Lower leg skin (tissue), 3 donors: ENCODE measurements at regions not wholly inside any gene's neighbourhood (a gene's known extent, or its start where the extent isn't known, plus 50 kb on each side); places are given as distances from the start of the nearest gene placed in this dataset.

ENCODE experiments used
- CTCF ChIP-seq, 3 donors: fragments of 450-650 bp; IDR thresholded peaks; one replicate each; pipeline ENCODE4 v1.5.1; 2016; ENCODE audit warnings: antibody characterized with exemption in 3 of 3, mild to moderate bottlenecking in 3 of 3, moderate library complexity in 2 of 3
- POLR2A ChIP-seq, 2 donors: fragments of 450-650 bp; IDR thresholded peaks; one replicate each; pipeline ENCODE4 v1.6.1; 2016 to 2017; ENCODE audit warnings: antibody characterized with exemption in 2 of 2, mild to moderate bottlenecking in 1 of 2, moderate library complexity in 1 of 2

- TF ChIP-seq CTCF (IDR thresholded peaks at IDR 0.05) (no peak), POLR2A (IDR thresholded peaks at IDR 0.05) (no peak)
Measured at GRCh38 chr2:145655165-145655765, 1135.3 kb upstream of the ZEB2 start.
